HG02981 (cell line): ENCODE measurements at regions not wholly inside any gene's neighbourhood (a gene's known extent, or its start where the extent isn't known, plus 50 kb on each side); places are given as distances from the start of the nearest gene placed in this dataset.

Experiments
- ATAC-seq: cut with Tn5 transposase; IDR thresholded peaks from one replicate; pipeline ENCODE4 v1.9.1; 2021; ENCODE audit warnings: mild to moderate bottlenecking, moderate library complexity; ENCODE audit not compliant: unreplicated experiment

DNA sequence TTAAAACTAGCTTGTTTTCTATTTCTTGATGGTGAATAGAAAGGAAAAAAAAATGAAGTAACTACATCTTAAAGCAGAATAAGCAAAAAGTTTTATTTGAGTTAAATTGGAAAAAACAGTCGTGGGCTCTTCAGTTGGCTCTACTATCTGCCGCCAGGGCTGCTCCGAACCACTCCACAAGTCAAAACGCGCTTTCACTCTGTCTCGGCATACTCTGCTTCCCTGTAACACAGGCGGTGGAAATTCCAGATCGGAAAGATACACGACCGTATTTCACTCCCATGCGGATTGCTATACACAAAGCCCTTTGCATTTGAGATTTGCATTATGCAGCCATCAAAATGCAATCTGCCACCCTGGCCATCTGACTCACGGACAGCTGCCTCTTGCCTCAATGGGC lies 505.6 kb downstream of the IRX1 start:
- ATAC-seq, result no peak

DNA sequence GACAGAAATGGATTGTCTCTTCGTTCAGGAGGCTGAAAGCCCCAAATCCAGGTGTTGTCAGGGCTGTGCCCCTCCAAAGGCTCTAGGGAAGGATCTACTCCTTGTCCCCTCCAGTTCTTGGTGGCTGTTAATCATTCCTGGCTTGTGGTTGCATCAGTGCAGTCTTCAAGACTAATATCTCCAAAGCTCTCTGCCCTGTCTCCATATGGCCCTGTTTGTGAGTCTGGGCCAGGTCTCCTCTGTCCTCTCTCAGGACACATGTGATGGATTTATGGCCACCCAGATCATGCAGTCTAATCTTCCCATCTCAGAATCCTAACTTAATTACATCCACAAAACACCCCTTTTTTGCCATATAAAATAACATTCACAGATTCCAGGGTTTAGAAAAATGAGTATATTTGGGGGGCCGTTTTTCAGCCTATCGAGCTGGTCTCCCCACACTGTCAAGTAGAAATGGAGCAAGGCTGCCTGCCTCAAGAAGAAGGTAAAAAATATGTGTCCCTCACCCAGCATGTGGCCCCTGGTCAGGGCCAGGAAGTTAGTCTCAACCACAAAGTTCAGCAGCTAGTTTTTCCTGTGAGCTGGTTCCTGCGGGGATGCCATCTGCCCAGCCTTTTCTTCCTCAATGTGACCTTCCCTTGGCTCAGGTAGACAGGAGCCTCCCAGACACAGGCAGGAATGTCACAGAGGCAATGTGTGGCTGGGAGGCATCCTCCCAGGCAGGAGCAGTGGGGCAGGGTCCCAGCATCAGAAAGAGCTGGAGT lies 509.4 kb downstream of the IRX1 start:
- ATAC-seq, result no peak

DNA sequence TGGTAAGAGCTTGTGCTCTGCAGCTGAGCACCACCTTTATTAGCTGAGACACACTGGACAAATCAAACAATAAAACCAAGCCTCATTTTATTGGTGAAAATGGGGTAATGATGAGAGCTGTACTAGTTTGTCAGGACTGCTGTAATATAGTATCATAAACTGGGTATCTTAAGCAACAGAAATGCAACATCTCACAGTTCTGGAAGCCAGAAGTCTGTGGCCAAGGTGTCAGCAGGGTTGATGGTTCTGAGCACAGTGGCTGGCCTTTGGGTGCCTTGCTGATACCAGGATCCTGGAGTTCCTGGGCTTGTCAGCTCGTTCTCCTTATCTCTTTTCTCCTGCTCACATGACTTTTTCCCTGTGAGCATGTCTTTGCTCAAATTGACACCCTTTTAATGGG lies 513.1 kb downstream of the IRX1 start:
- no peak for ATAC-seq

DNA sequence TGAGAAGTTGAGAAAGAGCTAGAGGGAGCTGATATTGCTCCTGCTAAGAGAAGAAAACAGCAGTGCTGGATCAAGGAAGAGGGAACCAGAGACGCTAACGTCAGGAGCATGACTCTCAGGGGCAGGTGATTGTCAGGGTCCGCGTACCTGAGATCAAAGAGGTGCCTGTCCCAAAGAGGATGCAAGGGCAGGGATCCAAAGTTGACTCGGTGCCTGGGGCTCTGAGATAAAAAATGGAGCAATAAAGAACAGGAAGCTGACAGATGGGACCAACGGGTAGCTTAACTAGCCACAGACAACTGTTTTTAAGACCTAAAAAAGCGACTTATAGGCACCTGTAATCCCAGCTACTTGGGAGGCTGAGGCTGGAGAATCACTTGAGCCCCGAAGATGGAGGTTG lies 517.8 kb downstream of the IRX1 start:
- ATAC-seq, result no peak

DNA sequence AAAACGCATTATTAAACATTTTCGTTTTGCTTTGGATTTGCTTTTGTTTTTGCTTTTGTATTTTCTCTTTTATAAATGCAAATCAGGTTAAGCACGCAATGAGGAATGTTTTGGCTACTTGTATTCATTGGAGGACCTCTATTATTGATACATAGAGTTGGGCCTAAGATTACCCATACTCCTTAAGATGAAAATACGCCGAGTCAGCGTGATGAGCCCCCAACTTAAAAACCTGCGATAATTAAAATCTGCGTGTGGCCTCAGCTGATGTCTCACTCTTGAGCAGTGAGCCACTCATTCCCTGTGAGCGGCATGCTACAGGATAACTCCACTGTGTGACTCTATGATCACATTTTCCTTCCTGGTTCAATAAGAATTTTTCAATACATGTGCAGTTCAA lies 518.3 kb downstream of the IRX1 start:
- no peak for ATAC-seq

DNA sequence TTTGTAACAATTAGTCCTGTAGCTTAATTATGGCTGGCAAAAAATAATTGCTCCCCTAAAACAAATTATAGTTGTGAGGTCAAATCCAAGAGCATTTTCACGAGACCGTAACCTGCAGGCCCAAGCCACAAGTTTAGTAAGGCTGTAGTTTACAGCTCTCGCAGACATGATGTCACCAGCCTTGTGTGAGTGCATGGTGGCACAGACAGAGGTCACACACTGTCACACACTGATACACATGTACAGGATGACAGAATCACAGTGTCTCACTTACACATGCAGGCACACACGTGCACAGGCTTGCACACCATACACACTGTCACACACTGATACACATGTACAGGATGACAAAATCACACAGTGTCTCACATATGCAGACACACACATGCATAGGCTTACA lies 518.8 kb downstream of the IRX1 start:
- ATAC-seq, result no peak

DNA sequence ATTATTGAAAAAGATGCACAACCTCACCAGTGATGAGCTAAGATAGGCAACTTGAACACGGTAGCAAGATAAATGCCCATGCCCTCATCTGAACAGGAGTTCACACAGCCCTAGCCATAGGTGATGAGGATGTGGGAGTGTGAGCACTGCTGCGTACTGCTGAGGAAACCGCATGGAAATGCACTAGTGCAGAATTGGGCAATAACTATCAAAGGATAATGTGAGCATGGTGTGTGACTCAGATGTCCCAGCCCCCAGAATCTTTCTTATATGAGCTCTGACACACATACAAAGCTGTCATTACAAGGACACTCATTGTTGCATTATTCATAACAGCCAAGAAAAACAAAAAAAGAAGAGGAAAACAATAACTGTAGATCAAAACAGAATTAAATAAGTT lies 521.2 kb downstream of the IRX1 start:
- no peak for ATAC-seq

DNA sequence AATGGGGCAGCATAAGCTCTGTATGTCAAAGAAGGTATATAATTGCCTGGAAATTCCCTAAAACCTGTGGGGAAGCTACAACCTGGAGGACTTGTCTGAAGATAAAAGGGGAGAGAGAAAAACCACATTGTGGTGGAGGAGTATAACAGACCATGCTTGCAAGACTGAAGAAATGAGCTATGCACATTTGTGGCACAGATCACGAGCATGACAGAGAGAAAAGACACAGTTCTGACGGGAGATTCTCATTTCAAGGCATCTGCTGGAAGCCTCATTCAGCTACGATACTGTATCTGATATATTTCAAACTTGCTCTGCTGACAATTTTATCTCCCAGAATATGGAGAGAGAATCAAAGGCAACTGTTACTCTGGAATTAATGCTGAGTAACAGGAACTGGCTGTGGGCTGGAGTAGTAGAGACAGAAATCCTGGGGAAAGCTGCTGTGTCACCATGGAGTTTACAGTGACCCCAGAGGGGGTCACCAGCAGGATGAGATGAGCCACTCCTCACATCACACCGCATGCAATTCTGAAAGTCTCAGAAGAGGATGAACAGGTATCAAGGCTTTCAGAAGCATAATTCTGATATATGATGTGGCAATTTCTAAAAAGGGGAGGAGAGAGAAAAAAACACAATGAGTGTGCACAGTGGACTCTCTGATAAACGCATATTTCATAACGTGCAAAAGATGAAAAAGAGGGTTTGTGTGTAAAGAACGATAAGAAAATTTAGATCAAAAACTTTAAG lies 528.8 kb downstream of the IRX1 start:
- no peak for ATAC-seq

DNA sequence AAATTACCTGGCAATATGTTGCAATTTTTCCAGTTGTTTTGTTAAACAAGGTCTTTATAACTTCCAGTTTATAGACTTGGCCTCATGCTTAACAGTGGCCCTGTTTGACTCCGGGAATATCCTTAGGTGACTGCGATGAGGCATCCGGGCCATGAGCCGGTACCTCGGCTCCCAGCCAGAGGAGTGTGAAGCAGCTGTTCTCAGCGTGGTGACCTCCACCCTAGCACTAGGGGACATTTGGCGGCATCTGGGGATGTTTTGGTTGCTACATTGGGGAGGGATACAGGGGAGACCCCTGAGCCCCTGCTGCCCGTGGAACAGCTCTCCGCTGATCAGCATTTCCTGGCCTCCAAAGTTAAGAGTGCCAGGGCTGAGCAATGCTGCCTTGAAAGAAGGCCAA lies 533.4 kb downstream of the IRX1 start:
- ATAC-seq, result no peak

DNA sequence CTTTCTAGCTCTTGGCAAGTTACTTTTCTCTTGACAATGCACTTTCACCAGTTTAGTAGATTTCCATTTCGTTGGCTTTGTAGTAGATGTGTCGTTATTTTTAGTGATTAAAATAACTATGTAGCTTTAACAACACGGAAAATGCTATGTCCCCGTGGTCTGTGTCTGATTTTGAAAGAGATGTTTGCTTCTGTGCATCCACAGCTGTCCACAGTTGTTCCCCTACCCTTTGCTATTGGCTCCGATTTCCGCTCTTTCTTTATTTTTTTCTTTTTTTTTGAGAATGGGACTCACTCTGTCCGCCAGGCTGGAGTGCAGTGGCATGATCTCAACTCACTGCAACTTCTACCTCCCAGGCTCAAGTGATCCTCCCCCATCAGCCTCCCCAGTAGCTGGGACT lies 533.9 kb downstream of the IRX1 start:
- ATAC-seq, result no peak

DNA sequence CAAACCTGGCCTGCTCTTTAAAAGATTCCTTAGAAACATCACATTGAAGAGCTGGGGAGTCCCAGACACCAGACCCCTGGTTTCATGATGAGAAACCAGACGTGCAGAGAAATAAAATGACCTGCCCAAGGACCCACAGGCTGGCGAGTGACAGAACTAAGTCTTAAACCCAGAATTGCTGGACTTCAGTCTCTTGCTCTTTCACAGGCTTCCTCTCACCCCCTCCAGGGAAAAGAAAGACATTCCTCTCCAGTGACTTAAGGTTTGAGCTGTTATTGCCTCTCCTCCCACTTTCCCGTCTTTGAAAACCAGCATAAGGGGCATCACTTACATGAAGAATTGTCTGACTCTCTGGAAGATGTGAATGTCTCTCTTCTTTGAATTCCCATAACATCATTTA lies 535.2 kb downstream of the IRX1 start:
- ATAC-seq, result no peak

DNA sequence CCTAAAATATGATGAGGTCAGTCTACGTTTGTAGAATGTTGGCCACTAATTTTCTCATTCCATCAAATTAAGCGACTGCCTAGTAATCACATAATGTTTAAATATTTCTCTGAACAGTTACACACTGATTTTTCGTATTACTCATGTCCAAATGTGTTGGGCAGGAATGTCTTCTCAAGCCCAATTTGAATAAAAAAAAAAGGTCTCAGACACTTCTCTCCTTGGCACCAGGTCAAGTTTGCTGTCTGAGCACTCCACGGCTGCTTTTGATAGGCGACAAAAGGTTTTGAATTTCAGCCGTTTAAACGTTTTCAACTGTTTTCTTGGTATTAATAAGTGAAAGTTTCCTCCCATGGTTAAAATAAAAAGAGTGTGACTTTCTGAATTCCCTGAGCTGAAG lies 542.1 kb downstream of the IRX1 start:
- ATAC-seq, result no peak

DNA sequence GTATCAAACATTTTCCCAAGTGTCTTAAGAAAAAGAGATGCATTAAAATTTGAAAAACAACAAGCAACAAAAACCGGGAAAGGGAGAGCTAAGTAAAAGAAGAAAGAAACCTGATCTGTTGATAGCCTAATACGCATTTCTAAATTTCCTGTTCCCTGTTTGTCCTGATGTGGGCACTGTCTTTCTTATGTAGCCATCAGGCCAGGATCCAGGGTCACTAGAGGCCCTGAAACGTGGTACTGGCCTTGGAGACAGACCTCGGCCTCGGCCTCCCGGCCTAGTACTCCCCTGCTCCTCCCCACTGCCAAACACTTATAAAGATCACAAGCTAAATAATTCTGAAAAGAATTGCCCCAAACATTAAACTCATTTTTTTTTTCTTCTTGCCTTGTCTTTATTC lies 547.2 kb downstream of the IRX1 start:
- ATAC-seq, result no peak

DNA sequence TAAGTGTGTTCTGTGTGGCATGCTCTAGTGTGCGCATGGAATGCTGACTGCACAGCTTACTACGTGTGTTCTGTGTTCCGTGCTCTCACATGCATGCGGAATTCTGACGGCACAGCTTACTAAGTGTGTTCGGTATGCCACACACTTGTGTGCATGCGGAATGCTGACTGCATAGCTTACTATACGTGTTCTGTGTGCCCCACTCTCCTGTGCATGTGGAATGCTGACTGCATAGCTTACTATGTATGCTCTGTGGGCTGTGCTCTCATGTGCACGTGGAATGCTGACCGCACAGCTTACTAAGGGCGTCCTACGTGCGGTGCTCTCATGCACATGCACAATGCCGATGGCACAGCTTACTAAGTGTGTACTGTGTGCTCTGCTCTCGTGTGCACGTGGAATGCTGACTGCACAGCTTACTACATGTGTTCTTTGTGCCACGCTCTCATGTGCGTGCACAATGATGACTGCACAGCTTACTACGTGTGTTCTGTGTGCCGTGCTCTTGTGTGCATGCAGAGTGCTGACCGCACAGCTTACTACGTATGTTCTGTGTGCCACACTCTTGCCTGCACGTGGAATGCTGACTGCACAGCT lies 548.9 kb downstream of the IRX1 start:
- ATAC-seq, result no peak

DNA sequence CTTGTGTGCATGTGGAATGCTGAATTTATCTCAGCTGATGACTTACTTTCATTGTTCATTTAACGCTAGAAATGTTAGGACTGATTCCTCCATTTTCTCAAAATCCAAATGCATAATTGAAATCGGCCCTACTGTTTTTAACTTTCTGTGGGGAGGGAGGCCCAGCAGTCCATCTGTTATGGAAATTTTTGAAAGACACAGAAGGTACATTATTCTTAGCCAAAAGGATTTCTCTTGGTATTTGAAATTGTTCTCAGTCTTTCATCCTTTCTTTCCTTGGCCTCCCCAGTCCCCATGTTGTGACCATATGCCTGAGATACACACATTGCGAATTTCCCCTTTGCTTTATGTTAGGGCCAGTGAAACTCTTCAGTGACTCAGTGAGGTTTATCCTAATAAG lies 549.9 kb downstream of the IRX1 start:
- ATAC-seq, result no peak

DNA sequence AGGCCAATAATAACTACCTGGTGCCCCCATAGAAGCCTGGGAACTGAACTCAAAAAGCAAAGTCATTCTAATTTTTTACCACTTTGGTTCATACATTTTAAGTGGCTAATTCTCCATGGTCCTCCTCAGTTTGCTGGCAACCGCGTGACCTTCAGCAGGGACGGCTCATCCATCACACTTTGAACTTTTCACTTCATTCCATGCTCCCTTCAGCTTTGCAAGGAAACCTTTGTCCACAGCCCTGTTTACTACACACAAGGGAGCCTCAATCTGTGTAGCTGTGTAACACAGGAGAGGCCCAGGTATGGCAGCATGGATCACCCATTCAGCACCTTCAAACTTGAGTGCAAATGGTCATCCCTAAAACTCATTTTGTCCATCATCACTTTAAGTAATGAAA lies 552.4 kb downstream of the IRX1 start:
- ATAC-seq, result no peak

DNA sequence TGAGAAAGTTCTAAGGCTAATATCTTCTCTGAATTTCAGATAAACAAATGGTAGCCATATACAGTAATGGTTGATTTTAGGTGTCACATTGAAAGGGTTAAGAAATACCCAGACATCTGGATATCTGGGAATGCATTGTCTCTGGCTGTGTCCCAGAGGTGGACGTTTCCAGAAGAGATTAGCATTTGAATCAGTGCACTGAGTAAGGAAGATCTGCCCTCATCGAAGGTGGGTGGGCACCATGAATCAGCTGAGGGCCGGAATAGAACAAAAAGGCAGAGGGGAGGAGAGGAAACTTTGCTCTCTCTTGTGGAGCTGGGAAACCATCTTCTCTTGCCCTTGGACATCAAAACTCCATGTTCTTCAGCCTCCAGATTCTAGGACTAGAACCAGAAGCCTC lies 554.4 kb downstream of the IRX1 start:
- no peak for ATAC-seq

DNA sequence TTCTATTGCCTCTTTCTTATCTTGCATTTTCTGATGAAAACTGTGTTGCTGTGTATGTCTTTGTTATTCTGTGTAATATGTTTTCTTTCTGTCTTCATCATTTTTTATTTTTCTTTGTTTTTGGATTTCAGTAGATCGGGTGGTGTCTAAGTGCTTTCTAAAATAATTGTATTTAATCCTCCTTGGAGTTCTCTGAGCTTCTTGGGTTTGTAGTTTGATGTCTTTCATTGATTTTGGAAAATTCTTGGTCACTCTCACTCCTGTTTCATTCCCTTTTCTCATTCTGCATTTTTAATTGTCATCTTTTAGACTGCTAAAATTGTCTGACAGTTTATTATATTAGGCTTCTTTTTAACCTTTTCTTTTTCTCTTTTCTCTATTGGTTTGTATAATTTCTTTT lies 560.5 kb downstream of the IRX1 start:
- no peak for ATAC-seq

DNA sequence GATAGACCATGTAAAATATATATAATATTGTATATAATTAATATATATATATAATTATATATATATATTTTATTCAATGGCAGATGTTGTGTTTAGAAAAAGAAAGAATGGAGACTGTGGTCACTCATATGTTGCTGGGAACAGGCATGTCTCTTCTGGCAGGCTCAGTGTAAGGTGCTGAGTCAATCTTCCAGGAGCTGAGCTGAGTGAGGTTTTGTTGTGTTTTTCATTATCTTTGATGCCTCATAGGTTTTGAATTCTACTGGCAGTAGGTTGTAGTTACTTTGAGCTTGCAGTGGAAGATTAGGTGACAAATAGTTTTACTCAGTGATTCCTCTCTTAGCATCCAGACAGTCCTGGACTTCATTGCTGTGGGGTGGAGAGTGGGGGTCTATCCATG lies 561.3 kb downstream of the IRX1 start:
- no peak for ATAC-seq

DNA sequence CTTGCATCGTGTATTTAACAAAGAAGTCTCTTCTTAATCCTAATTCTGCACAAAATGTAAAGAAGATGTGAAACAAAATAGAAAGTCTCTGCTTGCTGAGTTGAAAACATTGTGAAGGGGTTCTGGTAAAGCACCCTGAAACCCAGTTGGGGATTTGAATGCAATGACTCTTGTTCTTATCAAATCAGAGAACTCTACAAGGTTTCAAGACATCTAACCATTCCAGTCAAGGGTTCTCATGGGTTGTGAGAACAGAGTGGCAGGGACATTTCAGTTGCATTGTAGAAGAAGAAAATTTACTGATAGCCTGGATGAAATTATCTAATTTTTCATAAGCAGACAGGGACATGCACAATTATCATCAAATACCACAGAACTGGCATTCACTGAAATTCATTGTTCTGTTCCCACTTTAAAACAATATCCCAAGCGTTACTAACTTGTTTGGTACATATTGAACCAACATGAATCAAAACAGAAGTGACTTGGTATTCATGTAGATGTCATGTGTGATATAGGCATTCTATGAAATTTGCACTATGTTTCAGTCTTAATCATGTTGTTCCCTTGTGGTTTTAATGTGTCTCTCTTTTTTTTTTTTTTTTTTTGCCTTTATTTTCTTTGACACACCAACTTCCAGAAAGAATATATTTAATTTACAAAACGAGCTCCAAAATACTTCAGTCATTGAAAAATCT lies 563.3 kb downstream of the IRX1 start:
- ATAC-seq, result no peak

DNA sequence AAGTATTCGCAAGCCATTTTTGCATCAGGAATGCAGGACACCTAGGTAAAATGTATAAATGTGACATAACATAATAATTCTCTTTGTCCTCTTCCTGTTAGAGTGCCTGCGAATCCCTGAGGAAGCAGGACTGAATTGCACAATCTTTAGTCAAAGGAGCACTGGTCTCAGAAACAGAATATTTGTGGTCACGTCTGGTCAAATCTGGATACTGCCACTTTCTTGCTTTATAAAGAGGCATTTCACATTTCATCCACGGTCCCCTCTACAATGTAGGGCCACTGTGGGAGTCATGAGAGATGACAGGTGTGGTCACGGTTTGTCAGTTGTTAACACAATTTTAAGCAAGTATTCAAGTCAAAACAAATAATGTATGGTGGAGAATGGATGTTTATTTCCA lies 564.0 kb downstream of the IRX1 start:
- ATAC-seq, result no peak

DNA sequence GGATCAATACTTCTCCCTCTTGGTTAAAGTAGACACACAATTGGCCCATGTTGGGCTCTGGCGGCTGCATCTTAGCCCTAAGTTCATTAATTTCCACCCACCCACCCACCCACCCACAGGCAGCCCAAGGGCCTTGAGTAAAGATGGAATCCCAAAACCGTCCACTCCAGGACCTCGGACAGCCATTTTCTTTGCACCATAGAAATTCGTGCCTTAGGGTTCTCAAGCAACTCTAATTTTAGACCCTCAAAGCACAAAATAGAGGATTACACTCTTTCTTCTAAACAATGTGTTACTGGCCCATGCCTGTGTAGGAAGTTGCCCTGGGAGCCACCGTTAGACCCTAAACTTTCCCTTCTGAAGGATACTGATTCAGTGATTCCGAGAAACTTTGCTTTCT lies 568.5 kb downstream of the IRX1 start:
- ATAC-seq, result no peak
